Colonic mucosa (tissue), 4 donors: ENCODE measurements at regions not wholly inside any gene's neighbourhood (a gene's known extent, or its start where the extent isn't known, plus 50 kb on each side); places are given as distances from the start of the nearest gene placed in this dataset.

Source experiments
- DNase-seq: peaks from one replicate; pipeline ENCODE4 v3.0.0-alpha.2; 2020
- H3K27ac ChIP-seq: fragments of 200-600 bp; one replicate; pipeline ENCODE4 v1.8.0; 2021
- H3K27me3 ChIP-seq: fragments of 200-600 bp; one replicate; pipeline ENCODE4 v1.8.0; 2021
- H3K36me3 ChIP-seq: fragments of 200-600 bp; one replicate; pipeline ENCODE4 v1.8.0; 2021
- H3K4me1 ChIP-seq: fragments of 200-600 bp; one replicate; pipeline ENCODE4 v1.8.0; 2021; ENCODE audit warnings: mild to moderate bottlenecking
- H3K4me3 ChIP-seq: fragments of 200-600 bp; one replicate; pipeline ENCODE4 v1.8.0; 2021
- H3K9ac ChIP-seq, 2 donors: one replicate each; pipeline ENCODE4 v1.7.0; 2013; ENCODE audit warnings: control low read depth in 2 of 2, low read depth in 2 of 2, low read length in 2 of 2
- H3K9me3 ChIP-seq: fragments of 200-600 bp; one replicate; pipeline ENCODE4 v1.8.0; 2021
- CTCF ChIP-seq: fragments of 200-600 bp; IDR thresholded peaks from one replicate; pipeline ENCODE4 v1.8.0; 2022; ENCODE audit warnings: antibody characterized with exemption, mild to moderate bottlenecking
- intact Hi-C: fragments of 100-400 bp; cut with DNase I; formaldehyde crosslinking; loops from one replicate; pipeline ENCODE4 v1.14.1; 2022
- donor health status: healthy.
- donor health status: DM: no; HTN: no; CAD: no.
- donor health status: DM: no; HTN: no; CAD: no.

DNA sequence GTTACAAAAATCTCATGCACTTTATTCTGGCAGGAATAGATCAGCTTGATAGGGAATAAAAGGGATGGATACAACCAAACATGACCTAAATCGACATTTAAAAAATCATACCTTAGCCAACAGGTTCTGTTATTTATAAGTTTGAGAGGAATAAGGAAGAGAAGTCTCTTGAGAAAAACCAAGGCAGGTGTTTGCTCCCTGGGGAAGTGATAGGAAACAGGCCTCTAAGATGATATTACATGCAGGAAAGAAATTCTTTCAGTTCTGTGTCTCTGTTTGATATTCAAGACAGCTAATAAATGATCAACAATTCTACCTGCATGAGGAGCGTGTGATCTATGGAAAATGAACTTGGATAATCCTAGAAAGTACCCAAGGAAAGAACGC is 184.8 kb upstream of the ZEB2 start:
- Histone ChIP-seq H3K27ac (no peak overlapping the region), H3K36me3 (no peaks in the 10 kb centered on the region), H3K4me1 (no peaks in the 10 kb centered on the region), H3K9ac (no peak overlapping the region), H3K27me3 (no peaks in the 10 kb centered on the region), H3K9me3 (no peaks in the 10 kb centered on the region), H3K4me3 (no peak overlapping the region)
- no peak for DNase-seq
- intact Hi-C loops = no loop called here
- TF ChIP-seq CTCF = no peak

GRCh38 chr2:144703852-144704708 is 184.2 kb upstream of the ZEB2 start:
- H3K36me3 ChIP-seq = no peaks in the 10 kb centered on the region
- no peaks in the 10 kb centered on the region for H3K27me3 ChIP-seq
- no peak for TF ChIP-seq CTCF
- H3K27ac ChIP-seq = no peak overlapping the region
- H3K9me3 ChIP-seq = no peaks in the 10 kb centered on the region
- H3K4me3 ChIP-seq = no peak overlapping the region
- no peak overlapping the region for H3K9ac ChIP-seq
- no peak for DNase-seq
- intact Hi-C loops = no loop called here
- H3K4me1 ChIP-seq = no peaks in the 10 kb centered on the region

DNA sequence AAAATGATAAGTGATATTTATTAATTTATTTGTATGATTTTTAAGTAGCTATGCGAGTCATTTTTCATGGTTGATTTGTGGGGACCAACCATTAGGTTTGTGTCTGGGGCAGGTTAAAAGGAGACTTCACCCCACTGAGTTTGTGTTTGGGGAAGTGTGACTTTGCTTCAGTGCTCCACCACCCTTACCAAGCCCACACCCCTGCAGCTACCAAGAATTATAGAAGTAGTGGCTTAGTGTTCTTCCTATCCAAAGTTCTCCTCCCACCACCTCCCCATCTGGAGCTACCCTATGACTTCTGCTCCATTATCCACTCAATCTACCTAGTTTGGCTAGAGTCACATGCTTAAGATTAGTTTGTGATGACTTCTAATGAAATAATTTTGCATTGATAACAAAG is 182.1 kb upstream of the ZEB2 start:
- Histone ChIP-seq H3K36me3 (no peaks in the 10 kb centered on the region), H3K9me3 (no peaks in the 10 kb centered on the region), H3K9ac (no peak overlapping the region), H3K4me3 (no peak overlapping the region), H3K27ac (no peak overlapping the region), H3K27me3 (no peaks in the 10 kb centered on the region), H3K4me1 (no peaks in the 10 kb centered on the region)
- no peak for DNase-seq
- intact Hi-C loops = no loop called here
- no peak for TF ChIP-seq CTCF

DNA sequence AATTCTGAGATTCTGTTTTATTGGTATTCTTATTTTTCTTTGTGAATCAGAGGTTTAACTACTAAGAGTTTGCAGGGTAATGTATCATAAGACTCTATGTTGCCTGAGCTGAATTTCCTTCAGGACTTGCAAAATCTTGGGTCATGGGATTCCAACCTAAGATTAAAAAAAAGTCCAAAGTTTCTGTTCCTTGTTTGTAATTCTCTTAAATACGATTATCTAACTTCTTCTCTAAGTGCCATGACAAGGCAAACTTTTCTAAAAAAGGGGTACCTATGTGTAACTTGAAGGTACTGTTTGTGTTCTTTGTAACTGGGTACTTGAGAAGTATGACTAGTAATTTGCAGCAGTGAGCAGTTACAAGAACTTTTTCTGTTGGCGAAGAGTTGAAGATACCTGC is 181.3 kb upstream of the ZEB2 start:
- Histone ChIP-seq H3K27me3 (no peaks in the 10 kb centered on the region), H3K4me1 (no peaks in the 10 kb centered on the region), H3K36me3 (no peaks in the 10 kb centered on the region), H3K27ac (no peak overlapping the region), H3K9me3 (no peaks in the 10 kb centered on the region), H3K9ac (no peak overlapping the region), H3K4me3 (no peak overlapping the region)
- DNase-seq = no peak
- no peak for TF ChIP-seq CTCF
- intact Hi-C loops = no loop called here

- Histone ChIP-seq H3K27ac (no peak overlapping the region), H3K4me3 (no peak overlapping the region), H3K4me1 (no peaks in the 10 kb centered on the region), H3K27me3 (no peaks in the 10 kb centered on the region), H3K9ac (no peak overlapping the region), H3K36me3 (no peaks in the 10 kb centered on the region), H3K9me3 (no peaks in the 10 kb centered on the region)
- intact Hi-C loops = no loop called here
- no peak for TF ChIP-seq CTCF
- DNase-seq = no peak
Observed at GRCh38 chr2:144698156-144698555, 178.2 kb upstream of the ZEB2 start.
